Upper lobe of left lung (tissue), 4 donors: ENCODE measurements at regions not wholly inside any gene's neighbourhood (a gene's known extent, or its start where the extent isn't known, plus 50 kb on each side); places are given as distances from the start of the nearest gene placed in this dataset.

ENCODE experiments used
- EP300 ChIP-seq, 4 donors: sonication (generic); formaldehyde crosslinking; IDR thresholded peaks; one replicate each; pipeline ENCODE4 v1.5.1; 2017; ENCODE audit warnings: antibody characterized with exemption in 4 of 4, control low read depth in 2 of 4
- POLR2A ChIP-seq, 4 donors: fragments of 450-650 bp; IDR thresholded peaks; one replicate each; pipeline ENCODE4 v1.5.1; 2016 to 2017; ENCODE audit warnings: antibody characterized with exemption in 4 of 4, mild to moderate bottlenecking in 2 of 4
- POLR2AphosphoS5 ChIP-seq, 2 donors: sonication (generic); formaldehyde crosslinking; IDR thresholded peaks; one replicate each; pipeline ENCODE4 v1.5.1; 2017; ENCODE audit warnings: antibody characterized with exemption in 2 of 2
- TF ChIP-seq, protein P1 (sequence below), 6 experiments: fragments of 450-650 bp in 4 of 6; fragments of 200-600 bp in 2 of 6; sonication (generic) in 2 of 6; IDR thresholded peaks; one replicate each; pipeline ENCODE4 v1.5.1; 2016 to 2019; ENCODE audit warnings: antibody characterized with exemption in 6 of 6

DNA sequence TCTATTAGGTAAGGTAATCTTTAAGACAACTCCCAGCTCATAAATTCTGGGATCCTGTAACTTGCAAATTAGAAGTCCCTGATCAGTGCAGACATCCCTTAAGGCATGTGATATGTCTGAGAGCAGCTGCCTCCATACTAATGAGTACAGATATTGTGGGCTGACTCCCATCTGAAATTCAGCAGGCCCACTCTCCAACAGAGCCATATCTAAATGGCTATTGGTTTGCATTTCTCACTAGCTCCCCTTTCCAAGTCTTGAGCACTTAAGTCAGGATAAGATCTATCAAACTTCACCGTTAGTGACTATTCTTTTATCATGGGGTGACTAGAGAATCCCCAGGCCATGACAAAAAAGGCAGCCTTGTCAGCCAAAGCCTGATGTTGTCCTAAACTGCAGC is 785.4 kb downstream of the IPMK start:
- TF ChIP-seq, protein P1, sequence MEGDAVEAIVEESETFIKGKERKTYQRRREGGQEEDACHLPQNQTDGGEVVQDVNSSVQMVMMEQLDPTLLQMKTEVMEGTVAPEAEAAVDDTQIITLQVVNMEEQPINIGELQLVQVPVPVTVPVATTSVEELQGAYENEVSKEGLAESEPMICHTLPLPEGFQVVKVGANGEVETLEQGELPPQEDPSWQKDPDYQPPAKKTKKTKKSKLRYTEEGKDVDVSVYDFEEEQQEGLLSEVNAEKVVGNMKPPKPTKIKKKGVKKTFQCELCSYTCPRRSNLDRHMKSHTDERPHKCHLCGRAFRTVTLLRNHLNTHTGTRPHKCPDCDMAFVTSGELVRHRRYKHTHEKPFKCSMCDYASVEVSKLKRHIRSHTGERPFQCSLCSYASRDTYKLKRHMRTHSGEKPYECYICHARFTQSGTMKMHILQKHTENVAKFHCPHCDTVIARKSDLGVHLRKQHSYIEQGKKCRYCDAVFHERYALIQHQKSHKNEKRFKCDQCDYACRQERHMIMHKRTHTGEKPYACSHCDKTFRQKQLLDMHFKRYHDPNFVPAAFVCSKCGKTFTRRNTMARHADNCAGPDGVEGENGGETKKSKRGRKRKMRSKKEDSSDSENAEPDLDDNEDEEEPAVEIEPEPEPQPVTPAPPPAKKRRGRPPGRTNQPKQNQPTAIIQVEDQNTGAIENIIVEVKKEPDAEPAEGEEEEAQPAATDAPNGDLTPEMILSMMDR (IDR thresholded peaks at IDR 0.05) = no peak
- TF ChIP-seq POLR2A (IDR thresholded peaks at IDR 0.05) = no peak
- no peak for TF ChIP-seq POLR2AphosphoS5 (IDR thresholded peaks at IDR 0.05)
- no peak for TF ChIP-seq EP300 (IDR thresholded peaks at IDR 0.05)
